NCI-H1417 (cell line): ENCODE measurements at regions not wholly inside any gene's neighbourhood (a gene's known extent, or its start where the extent isn't known, plus 50 kb on each side); places are given as distances from the start of the nearest gene placed in this dataset.
A peak's percentile ranks its signal among the peaks of the same experiment; 100 is the strongest.

ENCODE experiments used
- DNase-seq, 3 experiments: peaks; one replicate each; lab custom pipeline; 2025; lab: John Stamatoyannopoulos, UW

DNA sequence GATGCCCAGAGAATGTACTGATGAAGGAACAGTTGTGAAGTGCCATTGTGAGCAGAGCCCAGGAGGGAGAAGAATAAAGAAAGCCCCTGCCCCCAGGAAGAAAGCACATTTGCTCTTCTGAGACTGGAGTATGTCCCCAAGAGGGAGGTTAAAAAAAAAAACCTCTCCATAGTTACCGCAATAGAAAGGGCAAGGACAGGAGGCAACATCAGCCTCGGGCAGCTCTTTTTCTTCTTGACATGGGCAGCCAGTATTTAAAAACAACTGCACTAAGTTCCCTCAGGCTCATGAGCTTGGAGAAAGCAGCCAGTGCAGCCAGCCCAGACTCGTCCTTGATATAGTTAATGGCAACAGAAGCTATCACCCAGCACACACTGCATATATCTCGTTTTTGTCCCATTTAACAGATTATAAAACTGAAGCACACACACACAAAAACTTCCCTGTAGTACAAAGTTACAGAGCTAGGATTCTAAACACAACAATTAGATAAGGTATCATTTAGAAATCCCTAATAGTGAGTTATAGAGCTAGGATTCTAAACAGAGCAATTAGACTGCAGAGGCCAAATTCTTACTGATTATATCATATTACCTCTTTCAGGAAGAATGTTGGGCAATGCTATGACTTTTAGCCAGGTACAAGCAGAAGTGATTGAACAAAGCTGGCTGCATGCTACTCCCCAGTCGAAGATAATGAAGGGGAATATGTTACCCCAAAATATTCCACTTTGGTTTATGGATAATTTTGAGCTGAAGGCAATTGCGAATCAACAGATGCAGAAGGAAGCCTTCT, 823.5 kb downstream of the GRID1 start:
- peak in 1 of 3 experiments; percentile 2 for DNase-seq

DNA sequence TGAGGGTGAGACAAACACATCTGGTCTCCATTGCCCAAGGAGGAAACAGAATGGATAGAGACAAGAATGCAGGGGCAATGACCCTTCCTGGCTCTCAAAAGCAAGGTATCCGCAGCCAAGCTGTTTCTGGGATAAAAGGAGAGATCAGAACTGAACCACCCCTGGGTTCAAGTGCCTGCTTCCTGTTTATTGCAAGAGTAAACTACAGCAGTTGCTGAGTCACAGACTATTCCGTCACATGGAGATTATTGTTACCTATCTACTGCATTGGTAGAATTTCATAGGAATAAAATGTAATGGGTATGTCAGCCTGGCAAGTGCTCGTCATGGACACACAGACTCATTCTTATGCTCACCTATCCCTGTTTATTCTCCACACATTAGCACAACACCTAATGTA, 821.6 kb downstream of the GRID1 start:
- peak in 1 of 3 experiments; percentile 1 for DNase-seq

DNA sequence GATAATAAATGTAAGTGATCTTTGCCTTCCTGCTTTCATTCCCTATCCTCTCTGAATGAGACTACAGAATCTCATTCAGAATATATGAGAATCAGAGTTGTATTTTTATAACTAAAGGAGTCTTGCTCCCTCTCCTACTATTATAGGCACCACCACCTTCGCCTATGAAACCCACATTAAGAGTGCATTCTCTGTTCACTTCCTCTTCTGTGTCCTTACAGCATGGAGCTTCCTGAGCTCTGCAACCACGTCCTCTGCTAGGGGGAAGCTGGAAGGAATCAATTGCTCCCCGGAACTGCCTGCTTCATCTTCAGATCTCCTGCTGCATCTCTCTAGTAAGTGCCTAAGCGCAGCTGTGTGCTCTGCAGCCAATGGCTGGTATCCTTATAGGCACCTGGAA, 820.7 kb downstream of the GRID1 start:
- no peak for DNase-seq

- peak in 1 of 3 experiments; percentile 11 for DNase-seq
Observed at GRCh38 chr10:85547460-85548023, 819.1 kb downstream of the GRID1 start.

- DNase-seq, result peak; percentile 11 to 63 (median 24)
Observed at GRCh38 chr10:85548034-85548433, 818.6 kb downstream of the GRID1 start.
